ENCODE measurements at regions not wholly inside any gene's neighbourhood (a gene's known extent, or its start where the extent isn't known, plus 50 kb on each side); places are given as distances from the start of the nearest gene placed in this dataset.

- H3K4me2 ChIP-seq (ENCODE audit: insufficient read depth, low read length), result no peak overlapping the region
- no peak overlapping the region for H3K4me3 ChIP-seq (ENCODE audit: low read depth in 1 of 2, low read length in 2 of 2)
- no peaks in the 10 kb centered on the region for H3K36me3 ChIP-seq (ENCODE audit: insufficient read depth, low read length)
- TF ChIP-seq EZH2 (IDR thresholded peaks at IDR 0.05; ENCODE audit: borderline replicate concordance, low read depth, low read length, severe bottlenecking) (no peak), CTCF (IDR thresholded peaks at IDR 0.05; ENCODE audit: borderline replicate concordance, extremely low read depth, low read length, poor library complexity, severe bottlenecking) (no peak)
- DNase-seq, result no peak
- H3K27ac ChIP-seq (ENCODE audit: low read length), result no peak overlapping the region
- no peaks in the 10 kb centered on the region for H3K9me3 ChIP-seq (ENCODE audit: insufficient read depth, low read length, severe bottlenecking)
- no peak overlapping the region for H2AFZ ChIP-seq (ENCODE audit: low read depth, low read length)
- peaks cover 2% of the 10 kb centered on the region for H3K27me3 ChIP-seq (ENCODE audit: insufficient read depth, low read length, poor library complexity)
- no peaks in the 10 kb centered on the region for H3K4me1 ChIP-seq (ENCODE audit: insufficient read depth, low read length)
- H3K9ac ChIP-seq (ENCODE audit: low read depth, low read length), result no peak overlapping the region
- ATAC-seq (ENCODE audit: insufficient read depth, low read depth), result no peak
- no peaks in the 10 kb centered on the region for H4K20me1 ChIP-seq (ENCODE audit: insufficient read depth, low read length)
- H3K79me2 ChIP-seq (ENCODE audit: insufficient read depth, low read length), result no peaks in the 10 kb centered on the region
These were observed 235.3 kb upstream of the NRSN1 start for GRCh38 chr6:23890543-23891227.

GRCh38 chr6:23905133-23905815, 220.7 kb upstream of the NRSN1 start:
- H3K36me3 ChIP-seq (ENCODE audit: insufficient read depth, low read length), result no peaks in the 10 kb centered on the region
- no peak overlapping the region for H3K27ac ChIP-seq (ENCODE audit: low read length)
- no peak for ATAC-seq (ENCODE audit: insufficient read depth, low read depth)
- H3K27me3 ChIP-seq (ENCODE audit: insufficient read depth, low read length, poor library complexity), result no peaks in the 10 kb centered on the region
- H3K9me3 ChIP-seq (ENCODE audit: insufficient read depth, low read length, severe bottlenecking), result no peaks in the 10 kb centered on the region
- no peak overlapping the region for H3K4me2 ChIP-seq (ENCODE audit: insufficient read depth, low read length)
- H2AFZ ChIP-seq (ENCODE audit: low read depth, low read length), result no peak overlapping the region
- no peak overlapping the region for H3K4me3 ChIP-seq (ENCODE audit: low read depth in 1 of 2, low read length in 2 of 2)
- no peak for DNase-seq
- H3K79me2 ChIP-seq (ENCODE audit: insufficient read depth, low read length), result no peaks in the 10 kb centered on the region
- no peaks in the 10 kb centered on the region for H4K20me1 ChIP-seq (ENCODE audit: insufficient read depth, low read length)
- H3K4me1 ChIP-seq (ENCODE audit: insufficient read depth, low read length), result no peaks in the 10 kb centered on the region
- no peak overlapping the region for H3K9ac ChIP-seq (ENCODE audit: low read depth, low read length)
- TF ChIP-seq EZH2 (IDR thresholded peaks at IDR 0.05; ENCODE audit: borderline replicate concordance, low read depth, low read length, severe bottlenecking) (no peak), CTCF (IDR thresholded peaks at IDR 0.05; ENCODE audit: borderline replicate concordance, extremely low read depth, low read length, poor library complexity, severe bottlenecking) (no peak)

GRCh38 chr6:23910420-23910819, 215.6 kb upstream of the NRSN1 start:
- Histone ChIP-seq H3K27ac (ENCODE audit: low read length) (no peak overlapping the region), H3K27me3 (ENCODE audit: insufficient read depth, low read length, poor library complexity) (no peaks in the 10 kb centered on the region), H3K9me3 (ENCODE audit: insufficient read depth, low read length, severe bottlenecking) (no peaks in the 10 kb centered on the region), H3K79me2 (ENCODE audit: insufficient read depth, low read length) (no peaks in the 10 kb centered on the region), H3K36me3 (ENCODE audit: insufficient read depth, low read length) (no peaks in the 10 kb centered on the region), H2AFZ (ENCODE audit: low read depth, low read length) (no peak overlapping the region), H3K4me1 (ENCODE audit: insufficient read depth, low read length) (no peaks in the 10 kb centered on the region), H3K4me2 (ENCODE audit: insufficient read depth, low read length) (no peak overlapping the region), H4K20me1 (ENCODE audit: insufficient read depth, low read length) (no peaks in the 10 kb centered on the region), H3K9ac (ENCODE audit: low read depth, low read length) (no peak overlapping the region), H3K4me3 (ENCODE audit: low read depth in 1 of 2, low read length in 2 of 2) (no peak overlapping the region)
- TF ChIP-seq CTCF (IDR thresholded peaks at IDR 0.05; ENCODE audit: borderline replicate concordance, extremely low read depth, low read length, poor library complexity, severe bottlenecking) (no peak), EZH2 (IDR thresholded peaks at IDR 0.05; ENCODE audit: borderline replicate concordance, low read depth, low read length, severe bottlenecking) (no peak)
- ATAC-seq (ENCODE audit: insufficient read depth, low read depth), result no peak
- no peak for DNase-seq

Data from DND-41 (cell line).